Panc1 (cell line): ENCODE measurements at regions not wholly inside any gene's neighbourhood (a gene's known extent, or its start where the extent isn't known, plus 50 kb on each side); places are given as distances from the start of the nearest gene placed in this dataset.
A peak's percentile ranks its signal among the peaks of the same experiment; 100 is the strongest.

ENCODE experiments used
- ATAC-seq: fragments of 200-7000 bp; cut with Tn5 transposase; 2 replicates; pipeline ENCODE4 v1.9.1; 2020; ENCODE audit warnings: mild to moderate bottlenecking, moderate library complexity
- BruUV-seq: library from RNA; stranded (reverse); fragments of 400-500 nt; replicated peaks from 2 replicates; lab custom pipeline; 2021; lab: Mats Ljungman, UMichigan
- CTCF ChIA-PET: fragments of 300-600 bp; sonication (Branson Sonifier 250); formaldehyde crosslinking; loops from one replicate; lab custom pipeline; 2022; ENCODE audit warnings: antibody characterized with exemption; lab: Charles Lee
- POLR2A ChIA-PET: fragments of 300-600 bp; sonication (Branson Sonifier 250); formaldehyde crosslinking; loops from one replicate; lab custom pipeline; 2022; ENCODE audit warnings: antibody characterized with exemption; lab: Charles Lee
- DNase-seq: peaks from one replicate; pipeline ENCODE4 v3.0.0-alpha.2; 2010; ENCODE audit warnings: low read depth, low spot score
- H3K27ac ChIP-seq: 2 replicates; pipeline ENCODE4 v1.5.1; 2011; ENCODE audit warnings: mild to moderate bottlenecking, low read length, inconsistent platforms
- H3K27me3 ChIP-seq: fragments of 200-500 bp; sonication (Bioruptor generic); 2 replicates; pipeline ENCODE4 v1.6.0; 2014; ENCODE audit warnings: low read length, inconsistent platforms; ENCODE audit not compliant: control insufficient read depth, insufficient read depth
- H3K36me3 ChIP-seq: fragments of 200-500 bp; sonication (Bioruptor generic); 2 replicates; pipeline ENCODE4 v1.5.1; 2014; ENCODE audit warnings: inconsistent platforms, mild to moderate bottlenecking, low read length, moderate library complexity; ENCODE audit not compliant: control insufficient read depth, insufficient read depth
- H3K4me1 ChIP-seq: 2 replicates; pipeline ENCODE4 v1.5.1; 2011; ENCODE audit warnings: inconsistent platforms, mild to moderate bottlenecking, low read length, moderate library complexity; ENCODE audit not compliant: control insufficient read depth, insufficient read depth
- H3K4me3 ChIP-seq, 2 experiments: 2 replicates each; pipeline ENCODE4 v1.5.1; 2011 to 2012; ENCODE audit warnings: low read depth in 2 of 2, low read length in 2 of 2, mild to moderate bottlenecking in 2 of 2, inconsistent platforms in 1 of 2, moderate library complexity in 1 of 2
- H3K9me3 ChIP-seq: fragments of 200-500 bp; sonication (Bioruptor generic); 2 replicates; pipeline ENCODE4 v1.5.1; 2014; ENCODE audit warnings: low read depth, mild to moderate bottlenecking, inconsistent platforms, low read length, moderate library complexity; ENCODE audit not compliant: control insufficient read depth, insufficient read depth
- CTCF ChIP-seq: fragments of 450-650 bp; IDR thresholded peaks from 2 replicates; pipeline ENCODE4 v1.5.1; 2017; ENCODE audit warnings: mild to moderate bottlenecking
- POLR2AphosphoS5 ChIP-seq: IDR thresholded peaks from 2 replicates; pipeline ENCODE4 v1.6.1; 2012; ENCODE audit warnings: mild to moderate bottlenecking, low read depth, low read length, moderate library complexity
- REST ChIP-seq, 2 experiments: IDR thresholded peaks; 2 replicates each; pipeline ENCODE4 v1.6.1; 2011 to 2012; ENCODE audit warnings: low read depth in 2 of 2, control low read depth in 1 of 2, low read length in 1 of 2, mild to moderate bottlenecking in 1 of 2, moderate library complexity in 1 of 2; ENCODE audit not compliant: insufficient read depth in 1 of 2
- SIN3A ChIP-seq: IDR thresholded peaks from 2 replicates; pipeline ENCODE4 v1.6.1; 2012; ENCODE audit warnings: low read depth, mild to moderate bottlenecking, low read length, moderate library complexity, borderline replicate concordance; ENCODE audit not compliant: insufficient read depth
- TCF7L2 ChIP-seq: IDR thresholded peaks from 2 replicates; pipeline ENCODE4 v1.6.1; 2011; ENCODE audit warnings: mild to moderate bottlenecking, low read depth, low read length, inconsistent platforms
- in situ Hi-C: cut with HindIII; loops from 2 replicates; pipeline ENCODE4 v1.10.0; 2016; ENCODE audit warnings: low sequenced_read_pairs, low pct_unique_long_range_greater_than_20kb
- intact Hi-C: fragments of 100-400 bp; cut with micrococcal nuclease; formaldehyde crosslinking; loops from one replicate; pipeline ENCODE4 v1.10.0; 2022; ENCODE audit not compliant: unreplicated experiment

GRCh38 chr16:52976539-52977167 is 76.0 kb downstream of the CHD9NB start:
- BruUV-seq = no TSS peak
- H3K36me3 ChIP-seq = no peaks in the 10 kb centered on the region

GRCh38 chr16:52967744-52968143 is 85.0 kb downstream of the CHD9NB start:
- POLR2A ChIA-PET = no interaction called here
- no peak for DNase-seq
- CTCF ChIA-PET = no interaction called here
- no TSS peak for BruUV-seq
- intact Hi-C loops = no loop called here
- TF ChIP-seq CTCF (no peak), SIN3A (no peak)
- in situ Hi-C loops = no loop called here
- ATAC-seq = no peak
- no peaks in the 10 kb centered on the region for H3K36me3 ChIP-seq
- no peaks in the 10 kb centered on the region for H3K9me3 ChIP-seq
- no peaks in the 10 kb centered on the region for H3K4me1 ChIP-seq
- H3K27me3 ChIP-seq = no peaks in the 10 kb centered on the region
- no peak overlapping the region for H3K27ac ChIP-seq
- H3K4me3 ChIP-seq = no peak overlapping the region

More at GRCh38 chr16:52976539-52977167, 76.0 kb downstream of the CHD9NB start:
- no peaks in the 10 kb centered on the region for H3K4me1 ChIP-seq
- H3K27me3 ChIP-seq = no peaks in the 10 kb centered on the region
- no peak overlapping the region for H3K27ac ChIP-seq
- DNase-seq (no peak), ATAC-seq (no peak)
- no peaks in the 10 kb centered on the region for H3K9me3 ChIP-seq
- TF ChIP-seq REST (IDR thresholded peaks at IDR 0.05; ENCODE audit: insufficient read depth in 1 of 2, low read depth in 2 of 2, low read length in 1 of 2) (no peak), CTCF (peak; percentile 32)
- in situ Hi-C loops (no loop called here), intact Hi-C loops (no loop called here)
- ChIA-PET POLR2A (no interaction called here), CTCF (no interaction called here)
- no peak overlapping the region for H3K4me3 ChIP-seq

- H3K9me3 ChIP-seq = no peaks in the 10 kb centered on the region
- H3K36me3 ChIP-seq = no peaks in the 10 kb centered on the region
- no peaks in the 10 kb centered on the region for H3K27me3 ChIP-seq
- H3K4me3 ChIP-seq = no peak overlapping the region
- ChIA-PET CTCF (interaction anchor here (0.7 kb wide), 1 partner anchor 766 kb away, joined by 3 read pairs; no protein-coding TSS in a partner anchor), POLR2A (no interaction called here)
- no peak overlapping the region for H3K27ac ChIP-seq
- no TSS peak for BruUV-seq
- ATAC-seq = no peak
- intact Hi-C loops = no loop called here
- TF ChIP-seq POLR2AphosphoS5 = no peak
- no peak for TF ChIP-seq TCF7L2
- TF ChIP-seq REST (IDR thresholded peaks at IDR 0.05; ENCODE audit: insufficient read depth in 1 of 2, low read depth in 2 of 2, low read length in 1 of 2) = no peak
- no peak for TF ChIP-seq SIN3A
- TF ChIP-seq CTCF = no peak
- no peak for DNase-seq
- no peaks in the 10 kb centered on the region for H3K4me1 ChIP-seq
- in situ Hi-C loops = no loop called here
Observed at GRCh38 chr16:52964290-52964689, 88.4 kb downstream of the CHD9NB start.
